ENCODE measurements at regions not wholly inside any gene's neighbourhood (a gene's known extent, or its start where the extent isn't known, plus 50 kb on each side); places are given as distances from the start of the nearest gene placed in this dataset.

GRCh38 chrX:118255921-118256320, 90.0 kb upstream of the WDR44 start:
- no peak for TF ChIP-seq POLR2A (IDR thresholded peaks at IDR 0.05)
- no peak for TF ChIP-seq CTCF (IDR thresholded peaks at IDR 0.05)

All from uterus (tissue), 2 donors.